Prostate gland (tissue), 2 donors: ENCODE measurements at regions not wholly inside any gene's neighbourhood (a gene's known extent, or its start where the extent isn't known, plus 50 kb on each side); places are given as distances from the start of the nearest gene placed in this dataset.

Source experiments
- DNase-seq: peaks from one replicate; pipeline ENCODE4 v3.0.0-alpha.2; 2019; ENCODE audit warnings: low spot score
- H3K27ac ChIP-seq, 2 donors: fragments of 200-600 bp; sonication (generic); 2 replicates each; pipeline ENCODE4 v1.5.1; 2017 to 2019
- H3K27me3 ChIP-seq: fragments of 200-600 bp; sonication (generic); replicated peaks from 2 replicates; pipeline ENCODE4 v1.5.1; 2019; ENCODE audit not compliant: insufficient read depth
- H3K36me3 ChIP-seq, 2 donors: fragments of 200-600 bp; sonication (generic); 1 replicate in 1 of 2; 2 replicates in 1 of 2; pipeline versions ENCODE4 v1.5.1 to v1.8.1; 2017 to 2019
- H3K4me1 ChIP-seq: fragments of 200-600 bp; sonication (generic); replicated peaks from 2 replicates; pipeline ENCODE4 v1.5.1; 2019
- H3K4me3 ChIP-seq, 2 donors: fragments of 200-600 bp; sonication (generic); 2 replicates each; pipeline ENCODE4 v1.5.1; 2017 to 2019
- H3K9me3 ChIP-seq: fragments of 200-600 bp; sonication (generic); 2 replicates; pipeline ENCODE4 v1.5.1; 2017
- POLR2A ChIP-seq: fragments of 450-650 bp; IDR thresholded peaks from one replicate; pipeline ENCODE4 v1.6.1; 2016; ENCODE audit warnings: antibody characterized with exemption, mild to moderate bottlenecking
- POLR2AphosphoS5 ChIP-seq: sonication (generic); formaldehyde crosslinking; IDR thresholded peaks from one replicate; pipeline ENCODE4 v1.6.1; 2017; ENCODE audit warnings: antibody characterized with exemption
- WGBS: methylation state at CpG from one replicate; pipeline ENCODE4 v1.1.5; 2018; 5-methylcytosine and 5-hydroxymethylcytosine counted together
- intact Hi-C: fragments of 100-400 bp; cut with DNase I; formaldehyde crosslinking; loops from one replicate; pipeline ENCODE4 v1.14.2; 2022
- TF ChIP-seq, protein P1 (sequence below), 4 experiments: fragments of 200-600 bp in 2 of 4; fragments of 450-650 bp in 2 of 4; sonication (generic) in 2 of 4; IDR thresholded peaks; 1 replicate in 3 of 4; 2 replicates in 1 of 4; pipeline ENCODE4 v1.5.1; 2016 to 2019; ENCODE audit warnings: antibody characterized with exemption in 4 of 4, mild to moderate bottlenecking in 2 of 4, moderate library complexity in 2 of 4

- H3K9me3 ChIP-seq: no peaks in the 10 kb centered on the region
- no peak for DNase-seq
- no peaks in the 10 kb centered on the region for H3K27me3 ChIP-seq
- no peaks in the 10 kb centered on the region for H3K36me3 ChIP-seq
- no peak overlapping the region for H3K27ac ChIP-seq
- intact Hi-C loops: no loop called here
- no peak overlapping the region for H3K4me3 ChIP-seq
- peaks cover 10% of the 10 kb centered on the region for H3K4me1 ChIP-seq
- TF ChIP-seq POLR2AphosphoS5: no peak
- 88% methylated on average over 5 of the region's 5 CpGs for WGBS
Measured at GRCh38 chr21:43338951-43339350, 88.0 kb downstream of the SIK1 start.

DNA sequence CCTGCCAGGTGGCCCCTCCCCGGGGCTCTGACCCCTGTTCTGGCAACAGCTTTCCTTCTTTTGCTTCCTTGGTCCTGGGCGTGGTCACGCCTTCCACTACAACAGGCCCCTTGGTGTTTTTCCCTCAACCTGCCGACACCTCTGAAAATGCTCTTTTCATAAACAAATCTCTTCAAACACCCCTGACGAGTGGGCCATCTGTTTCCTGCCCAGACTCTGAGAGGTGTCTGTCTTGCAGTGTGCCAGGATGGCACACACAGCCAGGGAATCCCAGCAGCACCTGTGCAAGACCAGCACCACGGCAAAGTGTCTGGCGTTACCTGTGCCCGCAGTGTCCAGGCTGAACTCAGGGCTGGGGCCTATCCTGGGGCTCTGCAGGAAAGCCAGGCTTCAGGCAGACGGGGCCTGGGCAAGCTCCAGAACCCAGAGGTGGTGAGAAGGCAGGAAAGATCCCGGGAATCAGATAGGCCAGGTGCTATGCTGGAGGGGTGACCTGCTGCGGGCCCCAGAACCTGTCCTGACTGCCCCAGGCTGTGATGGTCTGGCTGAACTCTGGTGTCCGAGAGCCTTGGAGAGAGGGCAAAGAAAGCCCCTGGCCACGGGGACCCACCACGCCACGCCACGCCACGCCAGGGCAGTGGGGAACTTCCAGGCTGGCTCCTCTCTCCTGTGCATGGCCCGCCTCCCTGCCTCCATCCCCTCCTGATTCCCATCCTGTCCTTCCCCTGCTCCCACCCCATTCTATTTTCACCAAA, 88.9 kb downstream of the SIK1 start:
- intact Hi-C loops: no loop called here

DNA sequence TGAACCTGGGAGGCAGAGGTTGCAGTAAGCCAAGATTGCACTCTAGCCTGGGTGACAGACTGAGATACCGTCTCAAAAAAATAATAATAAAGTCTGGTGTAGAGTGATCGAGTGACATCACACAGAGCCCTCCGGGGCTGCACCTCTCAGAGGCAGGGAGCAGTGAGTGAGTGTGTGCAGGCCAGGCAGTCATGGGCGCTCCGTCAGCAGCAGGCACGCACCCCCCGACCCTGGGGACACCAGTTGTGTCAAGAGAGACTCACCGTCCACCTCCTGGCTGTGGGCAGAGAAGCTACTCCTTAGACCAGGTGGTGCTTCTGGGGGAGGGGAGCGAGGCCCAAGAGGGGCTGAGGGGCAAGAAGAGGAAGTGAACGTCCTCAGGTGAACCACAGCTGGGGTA, 91.8 kb downstream of the SIK1 start:
- no peak for DNase-seq
- Histone ChIP-seq H3K9me3 (no peaks in the 10 kb centered on the region), H3K4me3 (no peak overlapping the region), H3K27me3 (no peaks in the 10 kb centered on the region), H3K4me1 (peaks cover 10% of the 10 kb centered on the region), H3K27ac (no peak overlapping the region), H3K36me3 (no peaks in the 10 kb centered on the region)
- WGBS: 94% methylated on average over 10 of the region's 10 CpGs
- TF ChIP-seq POLR2AphosphoS5: no peak
- TF ChIP-seq, protein P1, sequence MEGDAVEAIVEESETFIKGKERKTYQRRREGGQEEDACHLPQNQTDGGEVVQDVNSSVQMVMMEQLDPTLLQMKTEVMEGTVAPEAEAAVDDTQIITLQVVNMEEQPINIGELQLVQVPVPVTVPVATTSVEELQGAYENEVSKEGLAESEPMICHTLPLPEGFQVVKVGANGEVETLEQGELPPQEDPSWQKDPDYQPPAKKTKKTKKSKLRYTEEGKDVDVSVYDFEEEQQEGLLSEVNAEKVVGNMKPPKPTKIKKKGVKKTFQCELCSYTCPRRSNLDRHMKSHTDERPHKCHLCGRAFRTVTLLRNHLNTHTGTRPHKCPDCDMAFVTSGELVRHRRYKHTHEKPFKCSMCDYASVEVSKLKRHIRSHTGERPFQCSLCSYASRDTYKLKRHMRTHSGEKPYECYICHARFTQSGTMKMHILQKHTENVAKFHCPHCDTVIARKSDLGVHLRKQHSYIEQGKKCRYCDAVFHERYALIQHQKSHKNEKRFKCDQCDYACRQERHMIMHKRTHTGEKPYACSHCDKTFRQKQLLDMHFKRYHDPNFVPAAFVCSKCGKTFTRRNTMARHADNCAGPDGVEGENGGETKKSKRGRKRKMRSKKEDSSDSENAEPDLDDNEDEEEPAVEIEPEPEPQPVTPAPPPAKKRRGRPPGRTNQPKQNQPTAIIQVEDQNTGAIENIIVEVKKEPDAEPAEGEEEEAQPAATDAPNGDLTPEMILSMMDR (IDR thresholded peaks at IDR 0.05): no peak
- no peak for TF ChIP-seq POLR2A
- intact Hi-C loops: no loop called here

More for the DNA sequence above, 88.9 kb downstream of the SIK1 start:
- Histone ChIP-seq H3K9me3 (no peaks in the 10 kb centered on the region), H3K4me1 (peaks cover 9% of the 10 kb centered on the region), H3K27ac (no peak overlapping the region), H3K27me3 (no peaks in the 10 kb centered on the region), H3K36me3 (no peaks in the 10 kb centered on the region), H3K4me3 (no peak overlapping the region)
- 95% methylated on average over 18 of the region's 18 CpGs for WGBS
- no peak for DNase-seq
- TF ChIP-seq POLR2AphosphoS5: no peak
- no peak for TF ChIP-seq POLR2A

DNA sequence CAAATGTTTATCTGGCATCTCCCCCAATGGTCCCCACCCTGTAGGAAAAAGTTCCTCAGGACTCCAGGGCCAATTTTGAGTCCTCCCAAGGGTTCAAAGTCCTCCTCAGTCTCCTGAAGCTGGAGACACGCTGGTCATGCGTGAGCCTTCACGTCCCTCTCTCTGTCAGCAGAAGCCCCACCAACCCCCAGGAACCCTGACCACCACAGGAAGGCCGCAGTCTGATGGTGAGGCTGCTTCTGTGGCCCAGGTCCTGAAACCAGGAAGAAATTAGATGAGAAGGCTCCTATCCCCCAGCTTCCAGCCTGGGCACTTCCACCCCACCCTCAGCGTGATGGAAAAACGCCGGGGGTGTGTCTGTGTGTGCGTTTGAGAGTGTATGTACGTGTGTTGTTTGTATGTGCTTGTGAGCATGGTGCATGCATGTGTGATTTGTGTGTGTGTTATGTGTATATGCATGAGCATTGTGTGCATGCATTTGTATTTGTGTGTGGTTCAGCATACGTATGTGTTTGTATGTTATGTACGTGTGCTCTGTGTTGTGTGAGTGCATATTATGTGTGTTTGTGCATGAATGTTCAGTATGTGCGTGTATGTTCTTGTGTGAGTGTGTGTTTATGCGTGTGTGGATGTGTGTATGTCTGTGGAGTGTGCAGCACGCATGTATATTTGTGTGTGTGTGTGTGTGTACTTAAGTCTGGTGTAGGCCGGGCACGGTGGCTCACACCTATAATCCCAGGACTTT, 92.5 kb downstream of the SIK1 start:
- intact Hi-C loops: no loop called here
- no peak for DNase-seq
- no peaks in the 10 kb centered on the region for H3K9me3 ChIP-seq
- peaks cover 10% of the 10 kb centered on the region for H3K4me1 ChIP-seq
- peak overlapping the region; percentile 81 to 87 for H3K27ac ChIP-seq
- H3K4me3 ChIP-seq: no peak overlapping the region
- 85% methylated on average over 16 of the region's 16 CpGs for WGBS
- H3K36me3 ChIP-seq: no peaks in the 10 kb centered on the region
- no peaks in the 10 kb centered on the region for H3K27me3 ChIP-seq
- no peak for TF ChIP-seq POLR2A
- TF ChIP-seq POLR2AphosphoS5: no peak
- TF ChIP-seq, protein P1 (IDR thresholded peaks at IDR 0.05): no peak

GRCh38 chr21:43333298-43334062, 93.5 kb downstream of the SIK1 start:
- DNase-seq: peak; percentile 90
- Histone ChIP-seq H3K36me3 (no peaks in the 10 kb centered on the region), H3K4me1 (peaks cover 10% of the 10 kb centered on the region), H3K4me3 (peak overlapping the region; percentile 5 to 17), H3K9me3 (no peaks in the 10 kb centered on the region), H3K27me3 (no peaks in the 10 kb centered on the region), H3K27ac (peak overlapping the region; percentile 81 to 87)
- TF ChIP-seq POLR2A (peak; percentile 50), POLR2AphosphoS5 (peak; percentile 88)
- TF ChIP-seq, protein P1 (IDR thresholded peaks at IDR 0.05): peak in 1 of 4 experiments; percentile 29
- intact Hi-C loops: no loop called here
- WGBS: 20% methylated on average over 35 of the region's 35 CpGs
